ENCODE measurements at regions not wholly inside any gene's neighbourhood (a gene's known extent, or its start where the extent isn't known, plus 50 kb on each side); places are given as distances from the start of the nearest gene placed in this dataset.

DNA sequence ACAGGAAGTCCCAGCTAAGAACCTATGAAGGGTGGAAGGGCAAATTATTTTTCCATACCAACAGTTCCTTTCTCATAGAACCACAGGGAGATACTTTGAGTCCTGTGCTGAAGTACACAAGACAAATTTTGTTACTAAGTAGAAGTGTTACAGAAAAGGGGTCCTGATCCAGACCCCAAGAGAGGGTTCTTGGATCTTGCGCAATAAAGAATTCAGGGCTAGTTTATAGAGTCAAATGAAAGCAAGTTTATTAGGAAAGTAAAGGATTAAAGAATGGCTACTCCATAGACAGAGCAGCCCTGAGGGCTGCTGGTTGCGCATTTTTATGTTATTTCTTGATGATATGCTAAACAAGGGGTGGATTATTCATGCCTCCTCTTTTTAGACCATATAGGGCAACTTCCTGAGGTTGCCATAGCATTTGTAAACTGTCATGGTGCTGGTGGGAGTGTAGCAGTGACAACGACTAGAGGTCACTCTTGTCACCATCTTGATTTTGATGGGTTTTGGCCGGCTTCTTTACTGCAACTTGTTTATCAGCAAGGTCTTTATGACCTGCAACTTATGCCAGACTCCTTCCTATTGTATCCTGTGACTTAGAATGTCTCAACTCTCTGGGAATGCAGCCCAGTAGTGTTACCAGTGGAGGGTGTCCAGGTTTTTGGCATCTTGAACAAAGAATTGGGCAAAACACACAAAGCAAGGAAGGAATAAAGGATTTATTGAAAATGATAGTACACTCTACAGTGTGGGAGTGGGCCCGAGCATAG lies 409.4 kb downstream of the SH2D4B start:
- TF ChIP-seq, protein P1, sequence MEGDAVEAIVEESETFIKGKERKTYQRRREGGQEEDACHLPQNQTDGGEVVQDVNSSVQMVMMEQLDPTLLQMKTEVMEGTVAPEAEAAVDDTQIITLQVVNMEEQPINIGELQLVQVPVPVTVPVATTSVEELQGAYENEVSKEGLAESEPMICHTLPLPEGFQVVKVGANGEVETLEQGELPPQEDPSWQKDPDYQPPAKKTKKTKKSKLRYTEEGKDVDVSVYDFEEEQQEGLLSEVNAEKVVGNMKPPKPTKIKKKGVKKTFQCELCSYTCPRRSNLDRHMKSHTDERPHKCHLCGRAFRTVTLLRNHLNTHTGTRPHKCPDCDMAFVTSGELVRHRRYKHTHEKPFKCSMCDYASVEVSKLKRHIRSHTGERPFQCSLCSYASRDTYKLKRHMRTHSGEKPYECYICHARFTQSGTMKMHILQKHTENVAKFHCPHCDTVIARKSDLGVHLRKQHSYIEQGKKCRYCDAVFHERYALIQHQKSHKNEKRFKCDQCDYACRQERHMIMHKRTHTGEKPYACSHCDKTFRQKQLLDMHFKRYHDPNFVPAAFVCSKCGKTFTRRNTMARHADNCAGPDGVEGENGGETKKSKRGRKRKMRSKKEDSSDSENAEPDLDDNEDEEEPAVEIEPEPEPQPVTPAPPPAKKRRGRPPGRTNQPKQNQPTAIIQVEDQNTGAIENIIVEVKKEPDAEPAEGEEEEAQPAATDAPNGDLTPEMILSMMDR (IDR thresholded peaks at IDR 0.05; ENCODE audit: insufficient read depth, low read length, poor library complexity, severe bottlenecking) = no peak
- TF ChIP-seq EZH2phosphoT487 (conservative IDR thresholded peaks at IDR 0.05; ENCODE audit: low read length) = no peak

Measured in SU-DHL-6 (cell line).